ENCODE measurements at regions not wholly inside any gene's neighbourhood (a gene's known extent, or its start where the extent isn't known, plus 50 kb on each side); places are given as distances from the start of the nearest gene placed in this dataset.

- H3K27me3 ChIP-seq (ENCODE audit: control insufficient read depth, extremely low read depth, insufficient read depth, low read length), result no peaks in the 10 kb centered on the region
- no peak overlapping the region for H2AFZ ChIP-seq (ENCODE audit: control insufficient read depth, low read length)
- H3K4me1 ChIP-seq (ENCODE audit: control insufficient read depth, extremely low read depth, insufficient read depth, low read length), result no peaks in the 10 kb centered on the region
- dilution Hi-C loops (cut with MboI; ENCODE audit: extremely low pct_ligation_motif_present, low sequenced_read_pairs), result no loop called here
- H3K9me3 ChIP-seq (ENCODE audit: control insufficient read depth, low read depth, low read length), result no peaks in the 10 kb centered on the region
- H3K79me2 ChIP-seq (ENCODE audit: control insufficient read depth, insufficient read depth, low read length), result no peaks in the 10 kb centered on the region
- H4K20me1 ChIP-seq (ENCODE audit: control insufficient read depth, extremely low read depth, insufficient read depth, low read length), result no peaks in the 10 kb centered on the region
- no peak overlapping the region for H3K4me2 ChIP-seq (ENCODE audit: control insufficient read depth, extremely low read depth, insufficient read depth, low read depth, low read length)
- no peaks in the 10 kb centered on the region for H3K9me1 ChIP-seq (ENCODE audit: control insufficient read depth, extremely low read depth, insufficient read depth, low read length)
- H3K4me3 ChIP-seq (ENCODE audit: control insufficient read depth in 2 of 3, extremely low read depth in 1 of 3, insufficient read depth in 2 of 3, low read depth in 1 of 3, low read length in 3 of 3), result no peak overlapping the region
- no peak for DNase-seq (ENCODE audit: low read depth, low spot score)
- H3K9ac ChIP-seq (ENCODE audit: control insufficient read depth, extremely low read depth, insufficient read depth, low read length), result no peak overlapping the region
- no peaks in the 10 kb centered on the region for H3K36me3 ChIP-seq (ENCODE audit: control insufficient read depth in 2 of 2, extremely low read depth in 1 of 2, insufficient read depth in 2 of 2, low read length in 2 of 2)
- H3K27ac ChIP-seq (ENCODE audit: control insufficient read depth, insufficient read depth, low read length), result no peak overlapping the region
- no peak for FAIRE-seq
- TF ChIP-seq EZH2 (IDR thresholded peaks at IDR 0.05; ENCODE audit: low read length) (no peak), CTCF (optimal IDR thresholded peaks at IDR 0.05 in 1 of 3, IDR thresholded peaks at IDR 0.05 in 1 of 3, conservative IDR thresholded peaks at IDR 0.05 in 1 of 3; ENCODE audit: extremely low read depth in 1 of 3, insufficient read depth in 2 of 3, low read length in 3 of 3) (no peak)
Measured at GRCh38 chr3:176741664-176742047, 455.6 kb downstream of the TBL1XR1 start.

- FAIRE-seq (no peak), DNase-seq (ENCODE audit: low read depth, low spot score) (no peak)
- Histone ChIP-seq H3K9ac (ENCODE audit: control insufficient read depth, extremely low read depth, insufficient read depth, low read length) (no peak overlapping the region), H3K79me2 (ENCODE audit: control insufficient read depth, insufficient read depth, low read length) (no peaks in the 10 kb centered on the region), H4K20me1 (ENCODE audit: control insufficient read depth, extremely low read depth, insufficient read depth, low read length) (no peaks in the 10 kb centered on the region), H3K9me3 (ENCODE audit: control insufficient read depth, low read depth, low read length) (no peaks in the 10 kb centered on the region), H3K4me1 (ENCODE audit: control insufficient read depth, extremely low read depth, insufficient read depth, low read length) (no peaks in the 10 kb centered on the region), H3K36me3 (ENCODE audit: control insufficient read depth in 2 of 2, extremely low read depth in 1 of 2, insufficient read depth in 2 of 2, low read length in 2 of 2) (no peaks in the 10 kb centered on the region), H3K27ac (ENCODE audit: control insufficient read depth, insufficient read depth, low read length) (no peak overlapping the region), H3K27me3 (ENCODE audit: control insufficient read depth, extremely low read depth, insufficient read depth, low read length) (no peaks in the 10 kb centered on the region), H3K4me3 (ENCODE audit: control insufficient read depth in 2 of 3, extremely low read depth in 1 of 3, insufficient read depth in 2 of 3, low read depth in 1 of 3, low read length in 3 of 3) (no peak overlapping the region), H3K4me2 (ENCODE audit: control insufficient read depth, extremely low read depth, insufficient read depth, low read depth, low read length) (no peak overlapping the region), H3K9me1 (ENCODE audit: control insufficient read depth, extremely low read depth, insufficient read depth, low read length) (no peaks in the 10 kb centered on the region), H2AFZ (ENCODE audit: control insufficient read depth, low read length) (no peak overlapping the region)
- TF ChIP-seq EZH2 (IDR thresholded peaks at IDR 0.05; ENCODE audit: low read length) (no peak), CTCF (optimal IDR thresholded peaks at IDR 0.05 in 1 of 3, IDR thresholded peaks at IDR 0.05 in 1 of 3, conservative IDR thresholded peaks at IDR 0.05 in 1 of 3; ENCODE audit: extremely low read depth in 1 of 3, insufficient read depth in 2 of 3, low read length in 3 of 3) (no peak)
- dilution Hi-C loops (cut with MboI; ENCODE audit: extremely low pct_ligation_motif_present, low sequenced_read_pairs), result no loop called here
Measured at GRCh38 chr3:176740906-176741663, 456.2 kb downstream of the TBL1XR1 start.
